Nephron progenitor cell (in vitro differentiated cells): ENCODE measurements at regions not wholly inside any gene's neighbourhood (a gene's known extent, or its start where the extent isn't known, plus 50 kb on each side); places are given as distances from the start of the nearest gene placed in this dataset.

Experiments
- DNase-seq: peaks from one replicate; pipeline ENCODE4 v3.0.0; 2021
- H3K27ac Mint-ChIP-seq: 2 replicates; pipeline ENCODE4 v1.8.0; 2021; ENCODE audit warnings: mild to moderate bottlenecking, moderate library complexity, mixed read lengths
- H3K27me3 Mint-ChIP-seq: 2 replicates; pipeline ENCODE4 v1.8.0; 2021; ENCODE audit warnings: mild to moderate bottlenecking, low read depth, mixed read lengths; ENCODE audit not compliant: poor library complexity
- H3K36me3 Mint-ChIP-seq: 2 replicates; pipeline ENCODE4 v1.8.0; 2021; ENCODE audit warnings: low read depth, mixed read lengths
- H3K4me1 Mint-ChIP-seq: 2 replicates; pipeline ENCODE4 v1.8.0; 2021; ENCODE audit warnings: mixed read lengths
- H3K4me3 Mint-ChIP-seq: 2 replicates; pipeline ENCODE4 v1.8.0; 2021; ENCODE audit warnings: mild to moderate bottlenecking, moderate library complexity, mixed read lengths
- H3K9me3 Mint-ChIP-seq: 2 replicates; pipeline ENCODE4 v1.8.0; 2021; ENCODE audit warnings: mild to moderate bottlenecking, moderate library complexity, mixed read lengths
- CTCF ChIP-seq: fragments of 200-600 bp; sonication (generic); IDR thresholded peaks from 2 replicates; pipeline ENCODE4 v1.5.0; 2021; ENCODE audit warnings: antibody characterized with exemption

GRCh38 chr5:117652036-117652957 lies 1077.7 kb upstream of the SEMA6A start:
- Mint-ChIP-seq H3K27me3 (no peaks in the 10 kb centered on the region), H3K4me3 (no peak overlapping the region), H3K9me3 (no peaks in the 10 kb centered on the region), H3K27ac (peak overlapping the region; percentile 72), H3K4me1 (peaks cover 21% of the 10 kb centered on the region), H3K36me3 (no peaks in the 10 kb centered on the region)
- TF ChIP-seq CTCF, result no peak
- DNase-seq, result no peak

GRCh38 chr5:117649821-117650220 lies 1075.2 kb upstream of the SEMA6A start:
- DNase-seq, result no peak
- no peak overlapping the region for H3K4me3 Mint-ChIP-seq
- no peak for TF ChIP-seq CTCF
- no peaks in the 10 kb centered on the region for H3K27me3 Mint-ChIP-seq
- no peaks in the 10 kb centered on the region for H3K9me3 Mint-ChIP-seq
- H3K36me3 Mint-ChIP-seq, result no peaks in the 10 kb centered on the region
- no peak overlapping the region for H3K27ac Mint-ChIP-seq
- H3K4me1 Mint-ChIP-seq, result peaks cover 21% of the 10 kb centered on the region

GRCh38 chr5:117645400-117645799 lies 1070.8 kb upstream of the SEMA6A start:
- TF ChIP-seq CTCF, result no peak
- Mint-ChIP-seq H3K36me3 (no peaks in the 10 kb centered on the region), H3K4me3 (no peak overlapping the region)

GRCh38 chr5:117638581-117638980 lies 1064.0 kb upstream of the SEMA6A start:
- no peak for DNase-seq
- H3K27ac Mint-ChIP-seq, result no peak overlapping the region
- no peaks in the 10 kb centered on the region for H3K9me3 Mint-ChIP-seq
- no peak overlapping the region for H3K4me3 Mint-ChIP-seq
- no peaks in the 10 kb centered on the region for H3K36me3 Mint-ChIP-seq
- no peaks in the 10 kb centered on the region for H3K4me1 Mint-ChIP-seq
- no peak for TF ChIP-seq CTCF
- peaks cover 3% of the 10 kb centered on the region for H3K27me3 Mint-ChIP-seq

More at GRCh38 chr5:117645400-117645799, 1070.8 kb upstream of the SEMA6A start:
- Mint-ChIP-seq H3K9me3 (peaks cover 3% of the 10 kb centered on the region), H3K27ac (no peak overlapping the region), H3K27me3 (no peaks in the 10 kb centered on the region), H3K4me1 (no peaks in the 10 kb centered on the region)
- no peak for DNase-seq

- H3K9me3 Mint-ChIP-seq, result peaks cover 44% of the 10 kb centered on the region
- no peak overlapping the region for H3K4me3 Mint-ChIP-seq
- H3K27me3 Mint-ChIP-seq, result peaks cover 4% of the 10 kb centered on the region
- H3K27ac Mint-ChIP-seq, result no peak overlapping the region
- no peak for DNase-seq
- H3K4me1 Mint-ChIP-seq, result no peaks in the 10 kb centered on the region
- no peak for TF ChIP-seq CTCF
- peaks cover 8% of the 10 kb centered on the region for H3K36me3 Mint-ChIP-seq
These were observed 1058.5 kb upstream of the SEMA6A start for GRCh38 chr5:117633093-117633492.

GRCh38 chr5:117624201-117624600 lies 1049.6 kb upstream of the SEMA6A start:
- no peaks in the 10 kb centered on the region for H3K27me3 Mint-ChIP-seq
- TF ChIP-seq CTCF, result no peak
- H3K36me3 Mint-ChIP-seq, result no peaks in the 10 kb centered on the region
- H3K9me3 Mint-ChIP-seq, result peaks cover 43% of the 10 kb centered on the region
- H3K27ac Mint-ChIP-seq, result peak overlapping the region; percentile 46
- peaks cover 11% of the 10 kb centered on the region for H3K4me1 Mint-ChIP-seq
- H3K4me3 Mint-ChIP-seq, result no peak overlapping the region
- no peak for DNase-seq
